Osteocyte (in vitro differentiated cells): ENCODE measurements at regions not wholly inside any gene's neighbourhood (a gene's known extent, or its start where the extent isn't known, plus 50 kb on each side); places are given as distances from the start of the nearest gene placed in this dataset.

Experiments
- DNase-seq: peaks from one replicate; pipeline ENCODE4 v3.0.0; 2021; ENCODE audit warnings: mixed read lengths; ENCODE audit not compliant: unreplicated experiment; ENCODE audit errors: extremely low spot score
- H3K27ac Mint-ChIP-seq: one replicate; pipeline ENCODE4 v1.8.0; 2021; ENCODE audit warnings: mild to moderate bottlenecking, mixed read lengths; ENCODE audit not compliant: unreplicated experiment
- H3K27me3 Mint-ChIP-seq: one replicate; pipeline ENCODE4 v1.8.0; 2021; ENCODE audit warnings: mixed read lengths; ENCODE audit not compliant: unreplicated experiment
- H3K36me3 Mint-ChIP-seq: one replicate; pipeline ENCODE4 v1.8.0; 2021; ENCODE audit warnings: mixed read lengths; ENCODE audit not compliant: unreplicated experiment
- H3K4me1 Mint-ChIP-seq: one replicate; pipeline ENCODE4 v1.8.0; 2021; ENCODE audit warnings: mixed read lengths; ENCODE audit not compliant: unreplicated experiment
- H3K4me3 Mint-ChIP-seq: one replicate; pipeline ENCODE4 v1.8.0; 2021; ENCODE audit warnings: mild to moderate bottlenecking, moderate library complexity, mixed read lengths; ENCODE audit not compliant: unreplicated experiment
- H3K9me3 Mint-ChIP-seq: one replicate; pipeline ENCODE4 v1.8.0; 2021; ENCODE audit warnings: mixed read lengths; ENCODE audit not compliant: unreplicated experiment
- CTCF ChIP-seq: fragments of 200-600 bp; sonication (generic); IDR thresholded peaks from 2 replicates; pipeline ENCODE4 v1.5.0; 2021; ENCODE audit warnings: antibody characterized with exemption, mild to moderate bottlenecking, moderate library complexity

DNA sequence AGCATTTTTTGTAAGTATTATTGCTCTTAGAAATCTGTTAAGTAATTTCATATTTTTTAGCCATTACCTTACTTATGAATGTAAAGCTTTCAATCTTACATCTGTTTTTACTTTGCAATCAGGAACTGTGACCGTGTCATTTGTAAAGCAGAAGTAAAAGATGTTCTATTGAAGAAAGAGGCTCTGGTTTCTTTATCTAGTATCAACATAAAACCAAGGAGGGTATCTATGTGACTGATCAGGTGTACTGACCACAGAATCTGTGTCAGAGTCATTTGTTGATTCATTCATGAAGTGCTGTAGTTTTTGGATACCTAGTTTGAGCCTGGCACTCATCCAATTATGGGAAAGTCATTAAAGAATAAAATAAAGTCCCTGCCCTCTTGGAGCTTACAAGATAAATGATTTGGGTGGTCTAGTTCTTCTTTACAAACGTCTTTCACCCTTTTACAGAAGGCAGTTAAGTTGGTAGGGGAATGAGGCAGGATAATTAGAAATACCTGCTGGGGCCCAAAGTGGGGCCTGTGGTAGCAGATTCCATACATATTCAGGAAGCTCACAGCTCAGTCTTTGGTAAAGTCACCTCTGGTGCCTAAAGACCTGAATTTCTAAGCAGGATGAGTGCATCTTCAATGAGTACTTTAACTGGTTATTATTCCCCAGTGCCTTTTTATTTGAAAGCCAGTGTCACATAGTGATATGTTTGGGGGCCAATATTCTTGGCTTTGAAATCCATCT, 260.6 kb upstream of the NT5C1B start:
- Mint-ChIP-seq H3K27me3 (no peaks in the 10 kb centered on the region), H3K36me3 (no peaks in the 10 kb centered on the region), H3K4me1 (no peaks in the 10 kb centered on the region), H3K9me3 (no peaks in the 10 kb centered on the region), H3K27ac (no peak overlapping the region), H3K4me3 (no peak overlapping the region)
- DNase-seq, result no peak
- TF ChIP-seq CTCF, result no peak

- Mint-ChIP-seq H3K9me3 (no peaks in the 10 kb centered on the region), H3K4me1 (no peaks in the 10 kb centered on the region), H3K27ac (no peak overlapping the region), H3K36me3 (no peaks in the 10 kb centered on the region), H3K4me3 (no peak overlapping the region), H3K27me3 (no peaks in the 10 kb centered on the region)
- no peak for TF ChIP-seq CTCF
- DNase-seq, result no peak
Measured at GRCh38 chr2:18848646-18849045, 259.3 kb upstream of the NT5C1B start.

DNA sequence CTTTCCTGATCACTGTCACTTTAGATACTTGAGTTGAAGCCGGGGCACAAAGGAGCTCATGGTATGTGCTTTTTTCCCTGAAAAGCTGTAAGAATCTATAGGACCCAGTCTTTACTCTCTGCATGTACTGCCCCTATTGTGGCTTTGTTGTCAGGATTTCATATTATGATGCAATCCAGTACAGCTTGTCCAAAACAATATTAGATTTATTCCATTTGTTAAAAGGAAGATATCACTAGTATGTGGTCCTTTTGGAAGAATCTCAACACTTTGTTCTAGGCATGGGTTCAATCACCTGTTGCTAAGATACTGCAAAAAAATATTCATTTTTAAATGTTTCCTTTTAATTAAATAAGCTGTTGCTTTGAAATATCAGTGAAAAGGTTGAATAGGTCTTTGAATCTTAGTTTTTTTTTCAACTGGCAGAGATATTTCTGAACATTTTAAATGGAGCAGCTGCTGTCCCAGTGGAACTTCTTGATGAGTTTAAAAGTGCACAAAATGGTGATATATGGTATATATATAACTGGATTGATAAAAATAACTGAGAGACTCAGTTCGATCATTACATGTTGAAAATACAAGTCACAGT, 256.6 kb upstream of the NT5C1B start:
- no peak overlapping the region for H3K4me3 Mint-ChIP-seq
- no peaks in the 10 kb centered on the region for H3K9me3 Mint-ChIP-seq
- H3K36me3 Mint-ChIP-seq, result no peaks in the 10 kb centered on the region
- DNase-seq, result no peak
- H3K27me3 Mint-ChIP-seq, result no peaks in the 10 kb centered on the region
- TF ChIP-seq CTCF, result no peak
- H3K27ac Mint-ChIP-seq, result no peak overlapping the region
- H3K4me1 Mint-ChIP-seq, result no peaks in the 10 kb centered on the region

DNA sequence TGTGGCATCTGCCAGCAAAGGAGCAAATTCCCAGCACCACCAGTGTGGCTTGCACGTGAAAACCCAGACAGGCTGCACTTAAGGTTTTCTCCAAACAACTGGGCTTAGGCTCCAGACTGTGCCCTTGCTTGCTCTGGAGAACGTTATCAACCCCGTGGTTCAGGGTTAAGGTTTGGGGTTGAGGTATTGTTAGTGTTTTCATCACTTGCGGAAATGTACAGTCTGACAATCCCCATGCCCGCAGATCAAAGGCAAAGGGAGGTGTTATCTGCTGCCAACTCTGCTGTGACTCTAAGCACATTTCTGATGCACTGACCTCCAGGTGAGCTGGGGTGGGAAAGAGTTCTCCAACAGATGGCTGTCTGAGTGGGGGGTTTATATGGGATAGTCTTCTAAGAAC, 253.5 kb upstream of the NT5C1B start:
- H3K27me3 Mint-ChIP-seq, result no peaks in the 10 kb centered on the region
- no peaks in the 10 kb centered on the region for H3K36me3 Mint-ChIP-seq
- H3K27ac Mint-ChIP-seq, result no peak overlapping the region
- no peaks in the 10 kb centered on the region for H3K4me1 Mint-ChIP-seq
- no peak overlapping the region for H3K4me3 Mint-ChIP-seq
- no peak for DNase-seq
- H3K9me3 Mint-ChIP-seq, result no peaks in the 10 kb centered on the region
- TF ChIP-seq CTCF, result no peak

GRCh38 chr2:18841248-18842150, 252.1 kb upstream of the NT5C1B start:
- no peak for DNase-seq
- Mint-ChIP-seq H3K9me3 (no peaks in the 10 kb centered on the region), H3K27me3 (peaks cover 3% of the 10 kb centered on the region), H3K4me3 (no peak overlapping the region), H3K36me3 (no peaks in the 10 kb centered on the region), H3K4me1 (no peaks in the 10 kb centered on the region), H3K27ac (no peak overlapping the region)
- TF ChIP-seq CTCF, result no peak
